GM23248 (cell line): ENCODE measurements at regions not wholly inside any gene's neighbourhood (a gene's known extent, or its start where the extent isn't known, plus 50 kb on each side); places are given as distances from the start of the nearest gene placed in this dataset.

Experiments
- DNase-seq: peaks from one replicate; pipeline ENCODE4 v3.0.0-alpha.2; 2015
- H2AFZ ChIP-seq: fragments of 200-600 bp; sonication (generic); 2 replicates; pipeline ENCODE4 v1.6.1; 2016; ENCODE audit warnings: antibody characterized with exemption
- H3F3A ChIP-seq: fragments of 200-600 bp; sonication (generic); 2 replicates; pipeline ENCODE4 v1.6.1; 2016; ENCODE audit warnings: mild to moderate bottlenecking, antibody characterized with exemption, mixed run types; ENCODE audit not compliant: insufficient read depth
- H3K27ac ChIP-seq: fragments of 200-600 bp; sonication (generic); 2 replicates; pipeline ENCODE4 v1.5.1; 2016; ENCODE audit warnings: mild to moderate bottlenecking
- H3K27me3 ChIP-seq: fragments of 200-600 bp; sonication (generic); replicated peaks from 2 replicates; pipeline ENCODE4 v1.6.1; 2016; ENCODE audit warnings: mild to moderate bottlenecking; ENCODE audit not compliant: insufficient read depth
- H3K36me3 ChIP-seq: fragments of 200-600 bp; sonication (generic); 2 replicates; pipeline ENCODE4 v1.6.1; 2016; ENCODE audit warnings: low read depth, mild to moderate bottlenecking
- H3K4me1 ChIP-seq: fragments of 200-600 bp; sonication (generic); 2 replicates; pipeline ENCODE4 v1.6.1; 2016; ENCODE audit warnings: mild to moderate bottlenecking; ENCODE audit not compliant: insufficient read depth
- H3K4me2 ChIP-seq: fragments of 200-600 bp; sonication (generic); one replicate; pipeline ENCODE4 v1.6.1; 2016; ENCODE audit warnings: mild to moderate bottlenecking; ENCODE audit not compliant: unreplicated experiment
- H3K4me3 ChIP-seq: fragments of 200-600 bp; sonication (generic); 2 replicates; pipeline ENCODE4 v1.5.1; 2016; ENCODE audit warnings: mild to moderate bottlenecking
- H3K79me2 ChIP-seq: fragments of 200-600 bp; sonication (generic); 2 replicates; pipeline ENCODE4 v1.6.1; 2016; ENCODE audit warnings: mild to moderate bottlenecking; ENCODE audit not compliant: insufficient read depth
- H3K9ac ChIP-seq: fragments of 200-600 bp; sonication (generic); 2 replicates; pipeline ENCODE4 v1.6.1; 2016; ENCODE audit warnings: mild to moderate bottlenecking
- H3K9me2 ChIP-seq: fragments of 200-600 bp; sonication (generic); 2 replicates; pipeline ENCODE4 v1.6.1; 2016; ENCODE audit warnings: mixed run types, mild to moderate bottlenecking, moderate library complexity; ENCODE audit not compliant: insufficient read depth
- H3K9me3 ChIP-seq: fragments of 200-600 bp; sonication (generic); one replicate; pipeline ENCODE4 v1.6.1; 2017; ENCODE audit warnings: low read depth
- H4K20me1 ChIP-seq: fragments of 200-600 bp; sonication (generic); 2 replicates; pipeline ENCODE4 v1.6.0; 2016; ENCODE audit not compliant: insufficient read depth
- EZH2 ChIP-seq: fragments of 200-600 bp; sonication (generic); IDR thresholded peaks from 2 replicates; pipeline ENCODE4 v1.6.1; 2018; ENCODE audit warnings: antibody characterized with exemption, mild to moderate bottlenecking; ENCODE audit not compliant: insufficient read depth, poor library complexity, severe bottlenecking
- EZH2phosphoT487 ChIP-seq: fragments of 200-600 bp; sonication (generic); IDR thresholded peaks from 2 replicates; pipeline ENCODE4 v1.6.1; 2018; ENCODE audit warnings: antibody characterized with exemption, moderate library complexity, mild to moderate bottlenecking, low read depth; ENCODE audit not compliant: insufficient read depth
- WGBS, 2 experiments: methylation state at CpG; one replicate each; pipeline ENCODE4 v1.1.6; 2015 to 2017; ENCODE audit warnings: low lambda C conversion rate in 2 of 2, low coverage in 1 of 2; ENCODE audit errors: missing lambda C conversion rate in 2 of 2; 5-methylcytosine and 5-hydroxymethylcytosine counted together
- in situ Hi-C: fragments of 300-500 bp; cut with MboI; formaldehyde crosslinking; loops from 2 replicates; pipeline ENCODE4 v1.15.0; 2020

DNA sequence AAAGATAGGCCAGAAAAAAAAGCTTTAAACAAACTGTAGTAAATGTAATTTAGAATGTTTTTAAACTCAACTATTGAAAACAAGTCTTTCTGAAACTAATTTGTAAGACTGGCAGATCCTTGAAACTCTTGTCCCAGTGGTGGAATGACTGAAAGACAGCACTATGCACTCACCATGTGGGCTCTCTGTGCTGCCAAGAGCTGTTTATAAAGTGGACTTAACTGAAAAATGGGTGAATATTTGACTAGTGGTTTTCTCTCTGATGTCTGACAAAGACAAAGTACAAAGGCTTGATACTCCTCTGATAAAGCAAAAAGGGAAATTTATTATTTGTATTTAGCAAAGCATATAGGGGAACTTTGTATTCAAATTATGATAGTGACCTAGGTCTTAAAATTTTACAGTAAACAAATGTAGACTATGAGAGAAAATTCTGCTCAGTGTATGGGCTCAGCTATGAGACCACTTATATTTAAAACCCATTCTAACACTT is 635.4 kb downstream of the NR2F1-AS1 start:
- Histone ChIP-seq H3K9me3 (no peaks in the 10 kb centered on the region), H3K4me3 (peak overlapping the region; percentile 23)

DNA sequence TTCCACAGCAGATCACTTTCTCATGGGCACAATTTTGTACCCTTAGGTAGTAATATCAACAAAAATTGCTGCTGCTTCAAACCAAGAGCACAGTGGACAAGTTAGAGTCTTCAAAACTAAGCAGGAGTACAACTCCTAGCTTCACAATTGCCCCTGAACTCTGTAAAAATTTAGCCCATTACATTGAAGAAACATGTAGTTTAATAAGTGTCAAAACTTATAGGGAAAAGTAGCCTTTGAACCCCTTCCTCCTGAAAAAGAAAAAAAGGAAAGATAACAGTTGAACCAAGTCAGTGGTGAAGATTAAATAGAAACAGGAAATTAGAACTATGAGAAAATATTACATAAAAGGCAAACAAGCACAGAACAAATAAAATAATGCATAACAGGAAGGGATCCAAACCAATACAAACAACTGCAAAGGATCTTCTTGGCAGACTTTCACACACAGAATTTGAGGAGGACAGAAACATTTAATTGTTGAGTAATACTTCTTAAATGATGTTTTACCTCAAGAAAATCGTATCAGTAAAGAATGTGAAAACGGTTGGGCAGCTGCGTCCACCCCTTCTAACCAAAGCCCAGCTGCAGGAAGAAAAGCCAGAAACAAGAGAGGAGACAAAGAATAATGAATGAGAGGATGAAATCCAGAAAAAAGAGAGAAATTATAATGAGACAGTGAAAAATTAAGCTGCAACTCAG is 636.0 kb downstream of the NR2F1-AS1 start:
- H3K27me3 ChIP-seq = no peaks in the 10 kb centered on the region
- DNase-seq = peak; percentile 38
- no peak for TF ChIP-seq EZH2
- no peak for TF ChIP-seq EZH2phosphoT487
- in situ Hi-C loops = no loop called here
- H3F3A ChIP-seq = peaks cover 18% of the 10 kb centered on the region; the same call in 1 of the 2 replicates
- peak overlapping the region; percentile 6; the same call in 1 of the 2 replicates for H3K27ac ChIP-seq
- H3K4me2 ChIP-seq = peak overlapping the region; percentile 47
- H3K4me3 ChIP-seq = peak overlapping the region; percentile 23
- peaks cover 11% of the 10 kb centered on the region for H3K4me1 ChIP-seq
- H4K20me1 ChIP-seq = no peaks in the 10 kb centered on the region
- H3K36me3 ChIP-seq = no peaks in the 10 kb centered on the region
- H2AFZ ChIP-seq = peak overlapping the region; percentile 65
- WGBS, 2 experiments = 8 to 18% methylated on average over 3 of the region's 3 CpGs
- H3K79me2 ChIP-seq = no peaks in the 10 kb centered on the region
- no peak overlapping the region for H3K9ac ChIP-seq
- H3K9me3 ChIP-seq = no peaks in the 10 kb centered on the region
- H3K9me2 ChIP-seq = no peaks in the 10 kb centered on the region

More for the DNA sequence above, 635.4 kb downstream of the NR2F1-AS1 start:
- peak overlapping the region; percentile 6; the same call in 1 of the 2 replicates for H3K27ac ChIP-seq
- no peaks in the 10 kb centered on the region for H3K27me3 ChIP-seq
- H3K4me2 ChIP-seq = peak overlapping the region; percentile 47
- no peaks in the 10 kb centered on the region for H3K36me3 ChIP-seq
- H3K4me1 ChIP-seq = peaks cover 11% of the 10 kb centered on the region
- DNase-seq = peak; percentile 22
- H3K9ac ChIP-seq = no peak overlapping the region
- peaks cover 18% of the 10 kb centered on the region; the same call in 1 of the 2 replicates for H3F3A ChIP-seq
- no peaks in the 10 kb centered on the region for H4K20me1 ChIP-seq
- in situ Hi-C loops = no loop called here
- H3K79me2 ChIP-seq = no peaks in the 10 kb centered on the region
- no peak for TF ChIP-seq EZH2phosphoT487
- no peak for TF ChIP-seq EZH2
- peak overlapping the region; percentile 65 for H2AFZ ChIP-seq
- H3K9me2 ChIP-seq = no peaks in the 10 kb centered on the region

DNA sequence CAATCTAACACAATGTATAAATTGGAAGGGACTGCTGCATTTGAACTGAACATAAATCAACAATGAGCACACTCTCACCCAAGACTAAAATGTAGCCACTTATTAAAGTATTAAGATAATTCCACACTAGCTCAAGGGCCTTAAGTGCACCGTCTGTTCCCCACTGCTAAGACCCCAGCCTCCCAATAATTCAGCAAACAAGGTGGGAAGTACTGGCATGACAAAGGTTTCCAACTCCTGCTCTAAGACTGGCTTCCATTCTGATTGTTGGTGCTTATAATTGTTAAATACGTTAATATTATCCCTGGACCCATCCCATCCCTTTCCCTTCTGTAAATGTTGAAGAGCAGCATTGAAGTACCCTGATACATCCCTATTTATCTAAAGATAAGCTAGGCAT is 636.7 kb downstream of the NR2F1-AS1 start:
- H3K27ac ChIP-seq = no peak overlapping the region
- H3K9me2 ChIP-seq = no peaks in the 10 kb centered on the region
- no peaks in the 10 kb centered on the region for H4K20me1 ChIP-seq
- H3K4me2 ChIP-seq = no peak overlapping the region
- no peaks in the 10 kb centered on the region for H3K36me3 ChIP-seq
- peaks cover 11% of the 10 kb centered on the region for H3K4me1 ChIP-seq
- no peaks in the 10 kb centered on the region for H3K27me3 ChIP-seq
- 0 out of 2 replicates have a peak overlapping the region, but pooled peaks have one; percentile 65 for H2AFZ ChIP-seq
- TF ChIP-seq EZH2 (no peak), EZH2phosphoT487 (no peak)
- peaks cover 18% of the 10 kb centered on the region; the same call in 1 of the 2 replicates for H3F3A ChIP-seq
- no peak overlapping the region for H3K9ac ChIP-seq
- no peak for DNase-seq
- no peaks in the 10 kb centered on the region for H3K79me2 ChIP-seq
- in situ Hi-C loops = no loop called here
- 88 to 92% methylated on average over 2 of the region's 2 CpGs for WGBS, 2 experiments
- no peak overlapping the region for H3K4me3 ChIP-seq
- H3K9me3 ChIP-seq = no peaks in the 10 kb centered on the region

DNA sequence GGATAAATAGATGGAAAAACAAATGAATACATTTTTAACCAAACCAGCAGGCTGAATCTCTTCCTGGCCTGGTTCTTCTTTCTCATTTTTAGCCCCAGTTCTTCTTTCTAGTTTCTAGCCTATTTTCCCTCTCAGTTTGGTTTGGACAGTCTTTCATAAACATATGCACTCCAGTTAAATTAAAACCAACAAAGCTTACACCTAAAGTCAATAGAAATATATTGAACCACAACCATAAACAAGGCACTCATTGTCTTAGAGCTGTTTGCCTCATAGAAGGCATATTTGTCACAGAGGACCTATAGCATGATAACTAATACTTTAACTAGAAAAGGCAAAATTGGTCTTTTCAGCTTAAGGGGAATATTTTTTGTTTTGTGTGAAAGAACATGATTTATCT is 638.3 kb downstream of the NR2F1-AS1 start:
- Histone ChIP-seq H3K27ac (no peak overlapping the region), H3K27me3 (no peaks in the 10 kb centered on the region), H3K4me3 (no peak overlapping the region), H3F3A (peaks cover 18% of the 10 kb centered on the region; the same call in 1 of the 2 replicates), H3K9me3 (no peaks in the 10 kb centered on the region), H3K9me2 (no peaks in the 10 kb centered on the region), H4K20me1 (no peaks in the 10 kb centered on the region), H2AFZ (no peak overlapping the region), H3K36me3 (no peaks in the 10 kb centered on the region), H3K9ac (no peak overlapping the region), H3K4me1 (peaks cover 11% of the 10 kb centered on the region), H3K79me2 (no peaks in the 10 kb centered on the region), H3K4me2 (no peak overlapping the region)
- in situ Hi-C loops = no loop called here
- DNase-seq = no peak
- TF ChIP-seq EZH2 (no peak), EZH2phosphoT487 (no peak)
